ENCODE measurements at regions not wholly inside any gene's neighbourhood (a gene's known extent, or its start where the extent isn't known, plus 50 kb on each side); places are given as distances from the start of the nearest gene placed in this dataset.

DNA sequence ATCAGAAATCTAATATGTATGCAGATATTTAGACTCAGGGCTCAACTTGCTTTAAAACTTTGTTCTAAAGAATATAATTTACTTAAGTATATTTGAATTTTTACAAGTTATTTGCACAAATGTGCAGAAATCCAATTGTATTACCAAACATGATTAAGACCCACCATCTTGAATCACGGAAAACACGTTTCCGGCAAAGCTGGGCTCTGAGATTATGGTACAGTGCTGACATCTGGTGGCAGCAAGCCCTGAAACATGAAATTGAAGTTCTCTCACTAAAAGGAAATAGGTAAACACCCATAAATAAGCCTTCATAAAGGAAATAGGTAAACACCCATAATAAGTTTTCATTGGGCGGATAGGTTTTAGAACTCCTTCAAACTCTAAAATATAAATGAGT, 98.3 kb upstream of the MAOA start:
- POLR2A ChIA-PET: no interaction called here
- CTCF ChIA-PET: interaction anchor here (0.7 to 1.0 kb wide), 2 partner anchors 213 to 256 kb away, joined by 3 read pairs; no protein-coding TSS in a partner anchor

- POLR2A ChIA-PET: no interaction called here
Measured at GRCh38 chrX:43559644-43560043, 96.5 kb upstream of the MAOA start.

GRCh38 chrX:43560247-43560946, 95.7 kb upstream of the MAOA start:
- CTCF ChIA-PET: interaction anchor here (1.3 kb wide), 1 partner anchor 193 kb away, joined by 4 read pairs; no protein-coding TSS in a partner anchor
- POLR2A ChIA-PET: no interaction called here

More at GRCh38 chrX:43559644-43560043, 96.5 kb upstream of the MAOA start:
- CTCF ChIA-PET: interaction anchor here (0.6 to 1.3 kb wide), 4 partner anchors 194 to 1774 kb away, joined by 3 to 4 read pairs (median 3); no protein-coding TSS in a partner anchor

DNA sequence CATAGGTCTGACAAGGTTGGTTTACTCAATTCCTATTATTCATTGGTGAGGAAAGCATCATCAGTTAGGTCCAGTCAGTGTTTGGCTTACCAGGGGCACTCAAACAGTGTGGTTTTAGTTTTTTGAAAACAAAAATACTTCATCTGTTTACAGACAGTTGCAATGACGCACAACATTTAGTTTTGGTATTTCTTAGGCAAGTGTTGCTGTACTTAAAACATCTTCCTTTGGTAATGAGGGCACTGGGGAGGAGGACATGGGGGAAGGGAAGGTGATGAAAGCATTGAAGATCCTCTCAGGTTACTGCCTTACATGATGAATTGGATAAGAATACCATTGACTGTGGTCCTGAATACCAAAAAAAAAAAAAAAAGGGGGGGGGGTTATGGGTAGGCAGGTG, 93.7 kb upstream of the MAOA start:
- POLR2A ChIA-PET: no interaction called here
- CTCF ChIA-PET: no interaction called here

DNA sequence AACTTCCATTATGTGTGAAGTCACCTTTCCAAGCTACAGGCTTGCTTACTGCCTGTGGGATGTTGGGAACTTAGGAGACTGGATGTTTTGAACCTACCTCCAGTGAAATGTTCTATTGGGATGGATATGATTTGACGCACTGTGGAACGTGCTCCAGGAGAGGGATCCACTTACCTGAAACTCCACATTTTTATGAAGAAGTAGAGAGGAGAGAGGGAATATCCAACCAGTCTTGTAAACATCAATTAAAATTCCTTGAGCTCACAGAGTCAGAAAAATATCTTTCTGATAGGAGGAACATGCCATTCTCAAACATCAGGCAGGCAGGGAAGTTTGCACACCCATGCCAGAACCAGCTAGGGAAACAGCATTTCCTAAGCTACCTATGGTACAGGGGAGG, 91.1 kb upstream of the MAOA start:
- POLR2A ChIA-PET: no interaction called here
- CTCF ChIA-PET: no interaction called here

DNA sequence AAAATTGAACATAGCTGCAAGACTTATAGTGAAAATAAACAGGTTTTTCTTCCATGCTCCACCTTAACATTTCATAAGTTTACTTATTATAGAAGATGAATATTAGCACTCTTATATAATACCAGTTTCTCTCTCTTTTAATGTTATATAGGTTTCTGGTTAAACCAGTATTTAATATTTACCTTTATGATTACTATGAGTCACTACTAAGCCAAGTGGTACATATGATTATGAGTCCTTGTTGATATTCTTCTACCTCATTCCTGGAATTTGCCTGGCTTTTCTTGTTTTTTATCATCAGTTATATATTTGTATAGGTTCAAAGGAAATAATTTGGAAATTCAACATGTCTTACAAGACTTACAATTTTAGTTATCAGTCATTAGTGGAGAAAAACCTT, 89.9 kb upstream of the MAOA start:
- ChIA-PET POLR2A (no interaction called here), CTCF (no interaction called here)

DNA sequence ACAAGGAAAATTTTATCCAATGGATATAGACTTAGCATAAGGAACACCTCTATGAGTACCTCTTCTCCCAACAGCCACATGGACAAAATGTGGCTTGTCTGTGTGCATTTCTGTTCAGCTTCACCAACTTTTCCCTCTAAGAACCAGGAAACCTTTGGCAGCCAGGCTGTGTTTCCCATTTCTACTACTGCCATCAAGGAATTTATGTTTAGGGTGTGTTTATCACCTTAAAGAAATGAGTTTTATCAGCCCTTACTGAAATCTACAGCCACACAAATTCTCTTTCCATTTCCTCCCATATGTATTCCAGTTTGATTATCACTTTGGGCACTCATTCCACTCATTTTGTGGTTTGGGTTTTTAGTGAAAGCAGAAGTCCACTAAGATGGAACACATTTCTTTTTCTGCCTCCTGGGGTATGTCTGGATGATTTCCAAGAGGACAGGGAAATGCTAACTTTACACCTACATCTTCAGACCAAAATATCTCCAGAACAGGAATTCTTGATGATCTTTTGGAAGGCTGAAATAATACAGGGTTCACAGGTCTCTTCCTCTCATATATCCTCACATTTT, 82.6 kb upstream of the MAOA start:
- CTCF ChIA-PET: interaction anchor here (0.6 kb wide), 1 partner anchor 453 kb away, joined by 3 read pairs; no protein-coding TSS in a partner anchor
- POLR2A ChIA-PET: no interaction called here

DNA sequence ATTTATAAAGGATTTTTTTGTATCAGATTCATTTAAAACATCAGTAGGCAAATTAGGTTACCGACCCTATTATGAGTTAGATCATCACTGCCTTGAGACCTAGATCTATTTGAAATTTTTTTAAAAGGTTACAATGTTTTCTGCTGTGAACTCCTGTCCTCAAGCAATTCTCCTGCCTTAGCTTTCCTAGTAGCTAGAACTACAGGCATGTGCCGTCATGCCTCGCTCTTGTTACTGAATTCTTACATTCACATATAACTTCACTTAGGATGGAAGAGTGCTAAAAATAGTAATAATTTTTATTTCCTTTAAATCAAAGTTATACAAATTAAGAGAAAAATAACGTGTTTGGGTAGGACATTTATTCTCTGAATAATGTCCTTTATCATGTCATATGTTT, 75.5 kb upstream of the MAOA start:
- ChIA-PET CTCF (no interaction called here), POLR2A (no interaction called here)

GRCh38 chrX:43581167-43581566, 74.9 kb upstream of the MAOA start:
- ChIA-PET CTCF (no interaction called here), POLR2A (no interaction called here)

GRCh38 chrX:43581888-43582539, 74.1 kb upstream of the MAOA start:
- ChIA-PET POLR2A (no interaction called here), CTCF (no interaction called here)

DNA sequence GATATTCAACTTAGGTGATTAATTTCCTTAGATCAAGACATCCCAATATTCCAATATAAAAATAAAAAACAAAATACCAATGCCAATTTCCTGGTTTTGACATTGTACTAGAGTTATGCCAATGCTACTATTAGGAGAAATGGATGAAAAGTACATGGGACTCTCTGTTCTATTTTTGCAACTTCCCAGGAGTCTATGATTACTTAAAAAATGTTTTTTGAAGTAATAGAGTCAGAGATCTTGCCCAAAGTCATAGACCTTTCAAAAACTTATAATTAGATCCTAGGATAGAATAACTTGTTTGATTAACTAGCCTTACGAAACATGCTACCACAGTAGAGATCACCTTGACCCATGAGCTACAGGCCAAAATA, 73.6 kb upstream of the MAOA start:
- POLR2A ChIA-PET: no interaction called here
- CTCF ChIA-PET: no interaction called here

DNA sequence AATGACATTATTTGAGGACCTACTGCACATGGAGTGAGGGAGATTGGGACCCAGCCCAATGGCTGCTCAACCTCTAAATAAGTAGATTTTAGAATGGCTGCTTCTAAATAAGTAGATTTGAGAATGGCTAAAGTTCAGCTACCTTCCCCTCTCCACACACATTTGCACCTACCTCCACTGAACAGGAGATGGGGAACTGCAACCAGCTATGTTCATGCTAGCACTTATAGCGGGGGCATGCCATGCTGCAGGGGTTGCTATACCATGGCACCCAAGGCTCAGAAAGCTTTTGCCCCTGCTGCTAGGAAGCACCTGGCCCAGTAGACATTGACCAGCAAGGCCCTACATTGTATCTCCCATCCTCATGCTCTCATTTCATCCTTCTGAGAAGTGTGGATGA, 70.2 kb upstream of the MAOA start:
- CTCF ChIA-PET: no interaction called here
- POLR2A ChIA-PET: no interaction called here

- ChIA-PET POLR2A (no interaction called here), CTCF (no interaction called here)
Measured at GRCh38 chrX:43586830-43587229, 69.3 kb upstream of the MAOA start.

- ChIA-PET CTCF (no interaction called here), POLR2A (no interaction called here)
Measured at GRCh38 chrX:43589735-43590134, 66.4 kb upstream of the MAOA start.

GRCh38 chrX:43590150-43590549, 65.9 kb upstream of the MAOA start:
- ChIA-PET POLR2A (no interaction called here), CTCF (no interaction called here)

DNA sequence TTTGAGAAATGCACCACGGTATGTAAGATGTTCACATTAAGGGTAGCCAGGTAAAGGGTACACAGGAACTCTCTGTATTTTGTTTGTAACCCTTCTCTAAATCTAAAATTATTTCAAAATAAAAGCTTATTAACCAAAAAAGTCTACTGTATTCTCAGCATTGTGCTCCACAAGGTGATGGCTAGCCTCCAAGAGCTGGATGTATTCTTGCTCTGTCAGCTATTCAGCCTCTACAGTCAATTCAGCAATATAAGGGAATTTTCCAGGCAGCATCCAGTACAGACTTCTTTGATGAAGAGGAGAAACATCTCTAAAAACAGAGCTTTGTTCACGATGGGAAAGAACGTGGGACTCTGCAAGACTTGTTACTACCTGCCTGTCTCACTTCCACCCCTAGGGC, 63.5 kb upstream of the MAOA start:
- POLR2A ChIA-PET: no interaction called here
- CTCF ChIA-PET: no interaction called here

DNA sequence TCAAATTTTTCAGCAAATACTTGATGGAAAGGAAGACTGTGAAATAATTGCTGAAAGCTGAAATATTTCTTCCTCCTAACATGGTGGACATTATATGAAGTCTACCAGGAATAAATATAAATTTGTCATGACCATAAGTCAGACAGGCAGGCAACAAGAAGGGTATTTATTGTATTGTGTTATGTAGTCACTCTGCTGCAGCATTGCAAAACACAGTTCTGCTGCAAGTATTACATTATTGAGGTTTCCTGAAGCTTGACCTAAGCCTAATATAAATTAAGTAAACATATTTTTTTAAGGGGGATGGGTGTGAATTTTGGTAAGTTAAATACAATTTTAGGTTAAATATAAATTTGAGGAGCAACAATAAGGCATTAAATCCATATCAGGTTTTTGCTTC, 60.2 kb upstream of the MAOA start:
- CTCF ChIA-PET: no interaction called here
- POLR2A ChIA-PET: no interaction called here

DNA sequence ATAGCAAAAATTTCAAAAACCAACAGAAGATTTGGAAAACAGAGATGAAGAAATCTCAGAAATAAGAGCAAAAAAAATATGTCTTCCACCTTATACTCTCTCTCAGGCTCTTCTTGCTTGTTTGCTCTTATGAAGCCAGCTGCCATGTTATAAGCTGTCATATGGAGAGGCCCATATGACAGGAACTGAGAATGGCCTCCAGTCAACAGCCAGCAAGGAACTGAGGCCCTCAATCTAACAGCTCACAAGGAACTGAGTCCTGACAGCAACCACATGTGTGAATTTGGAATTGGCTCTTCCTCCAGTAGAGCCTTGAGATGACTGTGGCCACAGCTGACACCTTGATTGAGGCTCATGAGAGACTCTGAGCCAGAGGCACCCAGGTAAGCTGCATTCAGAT, 51.3 kb upstream of the MAOA start:
- POLR2A ChIA-PET: no interaction called here
- CTCF ChIA-PET: no interaction called here

DNA sequence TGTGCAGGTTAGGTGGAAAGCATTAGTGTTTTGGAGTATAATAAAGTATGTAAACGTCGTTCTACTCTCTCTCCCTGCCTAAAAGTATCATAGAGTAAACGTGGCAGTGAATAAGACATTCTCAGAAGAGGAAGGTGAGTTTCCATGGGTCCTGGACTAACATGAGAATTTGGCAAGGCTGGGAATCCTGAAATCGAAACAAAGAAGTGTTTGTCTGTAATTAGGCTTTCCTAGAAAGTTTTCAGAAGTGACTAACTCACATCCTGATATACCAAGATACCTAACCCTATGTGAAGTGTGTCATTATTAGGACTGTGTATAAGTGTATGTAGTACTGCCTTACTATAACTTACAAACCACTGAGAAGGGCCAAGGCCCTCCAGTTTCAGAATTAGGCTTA, 50.7 kb upstream of the MAOA start:
- CTCF ChIA-PET: no interaction called here
- POLR2A ChIA-PET: no interaction called here

Measured in activated CD8-positive, alpha-beta memory T cell treated with anti-CD3 and anti-CD28 coated beads for 36 hours (primary cell).